ENCODE measurements at regions not wholly inside any gene's neighbourhood (a gene's known extent, or its start where the extent isn't known, plus 50 kb on each side); places are given as distances from the start of the nearest gene placed in this dataset.

- no peak for TF ChIP-seq CTCF (IDR thresholded peaks at IDR 0.05; ENCODE audit: low read depth, low read length)
- no peak for TF ChIP-seq MAX (IDR thresholded peaks at IDR 0.05; ENCODE audit: low read depth, low read length)
- no peak for TF ChIP-seq POLR2A (IDR thresholded peaks at IDR 0.05; ENCODE audit: extremely low read depth, insufficient read length)
- TF ChIP-seq MYC (IDR thresholded peaks at IDR 0.05; ENCODE audit: low read depth, low read length): no peak
Observed at GRCh38 chr5:58150926-58151325, 309.0 kb downstream of the PLK2 start.
